GM13977 (cell line): ENCODE measurements at regions not wholly inside any gene's neighbourhood (a gene's known extent, or its start where the extent isn't known, plus 50 kb on each side); places are given as distances from the start of the nearest gene placed in this dataset.

Experiments used
- DNase-seq: peaks from one replicate; pipeline ENCODE4 v3.0.0; 2012; ENCODE audit warnings: low spot score
- in situ Hi-C: fragments of 300-500 bp; cut with MboI; formaldehyde crosslinking; loops from one replicate; pipeline ENCODE4 v1.12.0; 2022; ENCODE audit warnings: low sequenced_read_pairs, low pct_unique_long_range_greater_than_20kb, mixed read lengths, inconsistent platforms; ENCODE audit not compliant: unreplicated experiment
- TF ChIP-seq, protein P1 (sequence below): IDR thresholded peaks from 2 replicates; pipeline ENCODE4 v1.5.1; 2012; ENCODE audit warnings: mild to moderate bottlenecking, control low read depth; ENCODE audit not compliant: insufficient read depth; ENCODE audit errors: extremely low read depth, missing control alignments

DNA sequence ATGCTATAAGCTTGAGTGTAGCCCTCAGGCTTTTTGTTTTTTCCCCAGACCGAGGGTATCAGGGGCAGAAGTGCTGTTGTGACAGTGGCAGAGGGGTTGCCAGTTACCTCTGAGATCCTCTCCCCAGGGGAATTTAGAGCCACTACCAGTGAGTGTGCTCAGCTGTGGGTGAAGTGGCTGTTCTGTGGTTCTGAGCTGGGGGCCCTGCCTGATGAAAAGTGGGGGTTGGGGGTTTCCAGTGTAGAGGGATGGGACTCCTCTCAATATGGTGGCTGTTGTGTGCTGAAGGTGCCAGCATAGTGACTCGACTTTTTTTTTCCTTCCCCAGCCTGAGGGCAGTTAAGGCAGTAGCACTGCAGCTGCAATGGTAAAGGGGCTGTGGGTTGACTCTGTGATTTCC lies 506.7 kb downstream of the TMEM232 start:
- in situ Hi-C loops, result no loop called here
- TF ChIP-seq, protein P1, sequence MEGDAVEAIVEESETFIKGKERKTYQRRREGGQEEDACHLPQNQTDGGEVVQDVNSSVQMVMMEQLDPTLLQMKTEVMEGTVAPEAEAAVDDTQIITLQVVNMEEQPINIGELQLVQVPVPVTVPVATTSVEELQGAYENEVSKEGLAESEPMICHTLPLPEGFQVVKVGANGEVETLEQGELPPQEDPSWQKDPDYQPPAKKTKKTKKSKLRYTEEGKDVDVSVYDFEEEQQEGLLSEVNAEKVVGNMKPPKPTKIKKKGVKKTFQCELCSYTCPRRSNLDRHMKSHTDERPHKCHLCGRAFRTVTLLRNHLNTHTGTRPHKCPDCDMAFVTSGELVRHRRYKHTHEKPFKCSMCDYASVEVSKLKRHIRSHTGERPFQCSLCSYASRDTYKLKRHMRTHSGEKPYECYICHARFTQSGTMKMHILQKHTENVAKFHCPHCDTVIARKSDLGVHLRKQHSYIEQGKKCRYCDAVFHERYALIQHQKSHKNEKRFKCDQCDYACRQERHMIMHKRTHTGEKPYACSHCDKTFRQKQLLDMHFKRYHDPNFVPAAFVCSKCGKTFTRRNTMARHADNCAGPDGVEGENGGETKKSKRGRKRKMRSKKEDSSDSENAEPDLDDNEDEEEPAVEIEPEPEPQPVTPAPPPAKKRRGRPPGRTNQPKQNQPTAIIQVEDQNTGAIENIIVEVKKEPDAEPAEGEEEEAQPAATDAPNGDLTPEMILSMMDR, result no peak
- DNase-seq, result no peak

DNA sequence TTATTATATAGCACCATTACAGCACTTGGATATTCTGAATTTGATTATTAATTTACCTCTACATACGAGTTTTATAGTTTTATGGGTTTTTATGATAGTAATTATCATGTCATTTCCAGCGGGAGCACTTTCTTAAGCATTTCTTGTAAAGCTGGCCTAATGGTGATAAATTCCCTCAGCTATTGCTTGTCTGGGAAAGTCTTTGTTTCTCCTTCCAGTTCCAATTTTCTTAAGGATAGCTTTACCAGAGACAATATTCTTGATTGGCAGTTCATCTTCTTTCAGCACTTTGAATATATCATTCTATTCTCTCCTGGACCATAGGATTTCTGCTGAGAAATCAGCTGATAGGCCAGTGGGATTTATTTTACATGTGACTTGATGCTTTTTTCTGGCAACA lies 505.4 kb downstream of the TMEM232 start:
- TF ChIP-seq, protein P1, result no peak
- DNase-seq, result no peak
- in situ Hi-C loops, result no loop called here

DNA sequence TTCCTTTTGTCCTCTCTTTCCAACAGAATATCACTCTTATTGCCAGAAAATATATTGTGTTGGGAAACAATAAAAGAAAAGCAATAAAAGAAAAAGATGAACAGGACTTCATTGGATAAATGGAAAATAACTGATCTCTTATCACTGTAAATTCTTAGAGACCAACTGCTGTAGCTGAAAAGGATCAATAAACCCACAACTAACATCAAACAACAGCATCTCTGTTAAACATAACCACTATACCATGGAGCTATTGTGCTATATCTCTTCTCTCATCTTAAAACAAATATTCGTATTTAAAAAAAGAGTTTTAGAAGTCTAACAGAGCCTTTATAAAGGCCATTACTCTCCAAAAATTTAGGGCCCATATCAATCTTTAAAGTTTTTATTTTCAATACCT lies 502.4 kb downstream of the TMEM232 start:
- in situ Hi-C loops, result no loop called here

DNA sequence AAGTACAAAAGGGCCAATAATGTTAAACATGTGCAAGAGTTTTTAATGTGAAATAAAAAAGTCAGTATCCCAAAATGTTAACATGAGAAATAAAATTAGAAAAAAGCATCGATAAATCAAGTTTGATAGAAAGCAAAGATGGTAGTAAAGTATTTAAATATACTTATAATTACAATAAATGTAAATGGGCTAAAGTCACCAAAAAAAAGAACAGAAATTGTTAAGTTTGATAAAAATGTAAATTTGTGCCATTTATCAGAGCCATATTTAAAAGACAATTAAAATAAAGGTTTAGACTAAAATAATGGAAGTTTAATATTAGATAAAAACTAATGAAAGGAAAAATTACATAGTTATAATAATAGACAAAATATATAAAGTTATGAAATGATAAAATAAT lies 500.5 kb downstream of the TMEM232 start:
- TF ChIP-seq, protein P1, result no peak
- DNase-seq, result no peak
- in situ Hi-C loops, result no loop called here

More for the DNA sequence above, 502.4 kb downstream of the TMEM232 start:
- no peak for DNase-seq
- TF ChIP-seq, protein P1, result no peak

DNA sequence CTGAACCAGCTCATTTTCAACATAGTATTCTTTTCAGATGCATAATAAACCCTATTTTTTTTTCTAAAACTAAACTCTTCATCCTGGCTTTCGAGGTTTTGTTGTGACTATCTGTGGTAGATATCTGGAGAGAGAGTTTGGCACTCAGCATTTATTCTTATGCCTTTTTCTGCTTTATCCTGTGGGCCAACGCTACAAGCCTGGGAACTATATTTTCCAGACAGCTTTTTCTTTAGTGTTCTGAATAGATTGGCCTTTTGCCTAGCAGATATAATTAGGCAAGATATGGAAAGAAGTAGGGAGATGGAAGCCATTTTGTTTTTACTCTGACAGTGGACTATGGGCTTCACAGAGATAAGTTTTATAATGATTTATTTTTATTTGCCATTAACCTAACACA lies 486.7 kb downstream of the TMEM232 start:
- no peak for DNase-seq
- in situ Hi-C loops, result no loop called here
- TF ChIP-seq, protein P1, result no peak

DNA sequence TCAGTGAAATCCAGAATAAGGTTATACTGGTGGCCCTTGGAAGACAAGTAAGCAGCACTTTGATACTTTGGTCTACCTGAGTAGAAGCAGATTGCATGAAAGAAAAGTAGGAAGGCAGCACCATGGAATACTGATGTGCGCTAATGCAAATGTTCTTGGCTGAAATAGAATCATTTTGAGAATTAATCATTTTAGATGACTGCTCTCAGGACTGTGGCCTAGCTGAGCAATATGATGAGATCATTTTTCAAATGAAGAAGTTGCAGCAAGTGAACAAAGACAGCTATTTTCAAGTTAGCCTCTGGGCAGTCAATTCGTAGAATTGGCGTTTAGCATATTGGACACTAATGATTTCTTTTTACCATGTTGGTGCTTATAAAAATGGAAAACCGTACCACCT lies 483.5 kb downstream of the TMEM232 start:
- TF ChIP-seq, protein P1, result no peak
- no peak for DNase-seq
- in situ Hi-C loops, result no loop called here

DNA sequence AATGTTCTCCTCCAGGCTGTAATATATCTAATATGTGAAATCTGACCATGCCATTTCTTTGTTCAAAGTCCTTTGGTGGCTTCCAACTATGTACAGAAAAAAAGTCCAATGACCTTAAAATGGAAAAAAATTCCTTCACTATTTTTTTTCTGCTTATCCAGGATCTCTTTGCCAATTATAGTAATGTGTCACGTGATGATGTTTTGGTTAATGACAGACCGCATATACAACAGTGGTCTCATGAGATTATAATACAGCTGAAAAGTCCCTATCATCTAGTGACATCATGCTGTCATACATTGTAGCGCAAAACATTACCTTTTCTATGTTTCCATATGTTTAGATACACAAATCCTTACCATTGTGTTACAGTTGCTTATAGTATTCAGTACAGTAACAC lies 477.6 kb downstream of the TMEM232 start:
- TF ChIP-seq, protein P1, result no peak

More for the DNA sequence above, 477.6 kb downstream of the TMEM232 start:
- DNase-seq, result no peak
- in situ Hi-C loops, result no loop called here
